Lower leg skin (tissue), 4 donors: ENCODE measurements at regions not wholly inside any gene's neighbourhood (a gene's known extent, or its start where the extent isn't known, plus 50 kb on each side); places are given as distances from the start of the nearest gene placed in this dataset.

Experiments used
- DNase-seq, 2 donors: peaks; one replicate each; pipeline ENCODE4 v3.0.0-alpha.2; 2019; ENCODE audit warnings: low spot score in 2 of 2
- H3K4me3 ChIP-seq: fragments of 200-600 bp; sonication (generic); 2 replicates; pipeline ENCODE4 v1.5.1; 2017; ENCODE audit warnings: mild to moderate bottlenecking, low read depth; ENCODE audit not compliant: poor library complexity, severe bottlenecking
- CTCF ChIP-seq, 3 donors: fragments of 450-650 bp; IDR thresholded peaks; one replicate each; pipeline ENCODE4 v1.5.1; 2016; ENCODE audit warnings: antibody characterized with exemption in 3 of 3, mild to moderate bottlenecking in 3 of 3, moderate library complexity in 2 of 3
- POLR2A ChIP-seq, 2 donors: fragments of 450-650 bp; IDR thresholded peaks; one replicate each; pipeline ENCODE4 v1.6.1; 2016 to 2017; ENCODE audit warnings: antibody characterized with exemption in 2 of 2, mild to moderate bottlenecking in 1 of 2, moderate library complexity in 1 of 2
- WGBS, 2 donors: methylation state at CpG; one replicate each; pipeline ENCODE4 v1.1.5; 2018; 5-methylcytosine and 5-hydroxymethylcytosine counted together
- intact Hi-C: fragments of 100-400 bp; cut with DNase I; formaldehyde crosslinking; loops from one replicate; pipeline ENCODE4 v1.15.0; 2023; ENCODE audit warnings: low total_unique reads

GRCh38 chr6:93964321-93964720 lies 545.0 kb upstream of the EPHA7 start:
- H3K4me3 ChIP-seq: no peak overlapping the region
- intact Hi-C loops: no loop called here
- TF ChIP-seq CTCF (IDR thresholded peaks at IDR 0.05) (no peak), POLR2A (IDR thresholded peaks at IDR 0.05) (no peak)
- WGBS, 2 donors: 45 to 51% methylated on average over 1 of the region's 1 CpG
- no peak for DNase-seq

- intact Hi-C loops: no loop called here
- DNase-seq: no peak
- WGBS, 2 donors: 74 to 77% methylated on average over 1 of the region's 1 CpG
- TF ChIP-seq CTCF (IDR thresholded peaks at IDR 0.05) (no peak), POLR2A (IDR thresholded peaks at IDR 0.05) (no peak)
- no peak overlapping the region for H3K4me3 ChIP-seq
These were observed 543.2 kb upstream of the EPHA7 start for GRCh38 chr6:93962566-93962965.

GRCh38 chr6:93954584-93954983 lies 535.2 kb upstream of the EPHA7 start:
- WGBS, 2 donors: 56 to 66% methylated on average over 1 of the region's 1 CpG
- intact Hi-C loops: no loop called here

GRCh38 chr6:93943661-93944060 lies 524.3 kb upstream of the EPHA7 start:
- no peak for DNase-seq
- intact Hi-C loops: no loop called here
- no peak overlapping the region for H3K4me3 ChIP-seq
- TF ChIP-seq POLR2A (IDR thresholded peaks at IDR 0.05) (no peak), CTCF (IDR thresholded peaks at IDR 0.05) (no peak)

More at GRCh38 chr6:93954584-93954983, 535.2 kb upstream of the EPHA7 start:
- H3K4me3 ChIP-seq: no peak overlapping the region
- no peak for DNase-seq
- TF ChIP-seq POLR2A (IDR thresholded peaks at IDR 0.05) (no peak), CTCF (IDR thresholded peaks at IDR 0.05) (no peak)

- WGBS, 2 donors: 74 to 75% methylated on average over 2 of the region's 2 CpGs
- no peak for DNase-seq
- intact Hi-C loops: no loop called here
- no peak for TF ChIP-seq CTCF (IDR thresholded peaks at IDR 0.05)
- no peak for TF ChIP-seq POLR2A (IDR thresholded peaks at IDR 0.05)
- no peak overlapping the region for H3K4me3 ChIP-seq
These were observed 521.0 kb upstream of the EPHA7 start for GRCh38 chr6:93940381-93940780.

GRCh38 chr6:93932175-93932574 lies 512.8 kb upstream of the EPHA7 start:
- no peak for TF ChIP-seq POLR2A (IDR thresholded peaks at IDR 0.05)
- no peak for TF ChIP-seq CTCF (IDR thresholded peaks at IDR 0.05)
- no peak overlapping the region for H3K4me3 ChIP-seq
- intact Hi-C loops: no loop called here
- DNase-seq: no peak
- WGBS, 2 donors: 60 to 80% methylated on average over 2 of the region's 2 CpGs
